Kidney epithelial cell (primary cell): ENCODE measurements at regions not wholly inside any gene's neighbourhood (a gene's known extent, or its start where the extent isn't known, plus 50 kb on each side); places are given as distances from the start of the nearest gene placed in this dataset.
A peak's percentile ranks its signal among the peaks of the same experiment; 100 is the strongest.

Experiments used
- DNase-seq: peaks from one replicate; pipeline ENCODE4 v3.0.0-alpha.2; 2010; ENCODE audit warnings: low read depth
- H3K27me3 ChIP-seq: 2 replicates; pipeline ENCODE4 v1.6.0; 2011; ENCODE audit warnings: low read length; ENCODE audit not compliant: control insufficient read depth, insufficient read depth
- H3K36me3 ChIP-seq: 2 replicates; pipeline ENCODE4 v1.5.1; 2011; ENCODE audit warnings: low read length; ENCODE audit not compliant: control insufficient read depth, insufficient read depth
- H3K4me3 ChIP-seq: 2 replicates; pipeline ENCODE4 v1.5.1; 2011; ENCODE audit warnings: low read depth, mild to moderate bottlenecking, control low read depth, low read length
- CTCF ChIP-seq: IDR thresholded peaks from 2 replicates; pipeline ENCODE4 v1.5.1; 2011; ENCODE audit warnings: mild to moderate bottlenecking, moderate library complexity, low read length, control low read depth, inconsistent platforms; ENCODE audit not compliant: insufficient read depth, poor library complexity, severe bottlenecking

- TF ChIP-seq CTCF = no peak
- H3K4me3 ChIP-seq = no peak overlapping the region
- DNase-seq = peak; percentile 47
- no peaks in the 10 kb centered on the region for H3K27me3 ChIP-seq
- no peaks in the 10 kb centered on the region for H3K36me3 ChIP-seq
Measured at GRCh38 chr1:56424744-56425493, 154.4 kb downstream of the PLPP3 start.

GRCh38 chr1:56423716-56424115, 155.6 kb downstream of the PLPP3 start:
- Histone ChIP-seq H3K27me3 (no peaks in the 10 kb centered on the region), H3K4me3 (no peak overlapping the region), H3K36me3 (no peaks in the 10 kb centered on the region)
- no peak for TF ChIP-seq CTCF
- DNase-seq = no peak

- DNase-seq = no peak
- Histone ChIP-seq H3K4me3 (no peak overlapping the region), H3K27me3 (no peaks in the 10 kb centered on the region), H3K36me3 (no peaks in the 10 kb centered on the region)
- no peak for TF ChIP-seq CTCF
Measured at GRCh38 chr1:56418151-56418631, 161.2 kb downstream of the PLPP3 start.

- no peak overlapping the region for H3K4me3 ChIP-seq
- no peak for TF ChIP-seq CTCF
- no peak for DNase-seq
Measured at GRCh38 chr1:56417646-56418045, 161.7 kb downstream of the PLPP3 start.

GRCh38 chr1:56416495-56416894, 162.9 kb downstream of the PLPP3 start:
- no peaks in the 10 kb centered on the region for H3K27me3 ChIP-seq
- no peak for DNase-seq
- H3K4me3 ChIP-seq = no peak overlapping the region
- peak; percentile 3 for TF ChIP-seq CTCF
- no peaks in the 10 kb centered on the region for H3K36me3 ChIP-seq

More at GRCh38 chr1:56417646-56418045, 161.7 kb downstream of the PLPP3 start:
- no peaks in the 10 kb centered on the region for H3K36me3 ChIP-seq
- H3K27me3 ChIP-seq = no peaks in the 10 kb centered on the region

- TF ChIP-seq CTCF = no peak
- Histone ChIP-seq H3K36me3 (no peaks in the 10 kb centered on the region), H3K4me3 (no peak overlapping the region), H3K27me3 (no peaks in the 10 kb centered on the region)
- DNase-seq = no peak
Measured at GRCh38 chr1:56415720-56416119, 163.6 kb downstream of the PLPP3 start.
